ENCODE measurements at regions not wholly inside any gene's neighbourhood (a gene's known extent, or its start where the extent isn't known, plus 50 kb on each side); places are given as distances from the start of the nearest gene placed in this dataset.

GRCh38 chr2:46826569-46827245 lies 88.9 kb downstream of the MCFD2 start:
- 51% methylated on average over 14 of the region's 15 CpGs for WGBS (ENCODE audit: low lambda C conversion rate)
- Histone ChIP-seq H3K4me2 (ENCODE audit: low read depth, low read length) (no peak overlapping the region), H2AFZ (ENCODE audit: low read length) (no peak overlapping the region), H3K79me2 (ENCODE audit: insufficient read depth, low read length) (no peaks in the 10 kb centered on the region), H3K4me3 (replicated peaks in 1 of 3; ENCODE audit: insufficient read depth in 1 of 3, low read depth in 2 of 3, low read length in 3 of 3) (no peak overlapping the region), H3K27ac (ENCODE audit: extremely low read length, insufficient read depth, low read length) (no peak overlapping the region), H3K36me3 (replicated peaks in 1 of 2; ENCODE audit: control insufficient read depth in 1 of 2, insufficient read depth in 2 of 2, low read length in 2 of 2) (no peaks in the 10 kb centered on the region), H3K4me1 (ENCODE audit: insufficient read depth, low read length) (peaks cover 18% of the 10 kb centered on the region), H4K20me1 (ENCODE audit: insufficient read depth, low read length) (no peaks in the 10 kb centered on the region), H3K9me3 (ENCODE audit: low read length) (no peaks in the 10 kb centered on the region), H3K27me3 (ENCODE audit: control insufficient read depth in 1 of 2, insufficient read depth in 2 of 2, low read length in 2 of 2) (peaks cover 1 to 43% of the 10 kb centered on the region in 2 experiments; a peak in 3 of 5 replicates), H3K9ac (ENCODE audit: insufficient read depth, low read depth, low read length) (no peak overlapping the region)
- no peak for FAIRE-seq
- CTCF ChIA-PET (ENCODE audit: low intra/inter-chr PET ratio, low total read pairs): no interaction called here
- in situ Hi-C loops (cut with HindIII; ENCODE audit: extremely low pct_ligation_motif_present, low pct_unique_long_range_greater_than_20kb) (no loop called here), intact Hi-C loops (cut with micrococcal nuclease; ENCODE audit: unreplicated experiment) (no loop called here)
- ATAC-seq: peak; percentile 8; the same call in 1 of the 3 replicates
- POLR2A ChIA-PET: no interaction called here
- TF ChIP-seq ZNF713 (CRISPR knock-in tag; IDR thresholded peaks at IDR 0.05) (no peak), NPAS2 (CRISPR knock-in tag; IDR thresholded peaks at IDR 0.05; ENCODE audit: borderline replicate concordance) (no peak), ZSCAN29 (CRISPR knock-in tag; conservative IDR thresholded peaks at IDR 0.05) (no peak), FIP1L1 (IDR thresholded peaks at IDR 0.05; ENCODE audit: borderline replicate concordance, insufficient read depth, low read depth, low read length) (no peak), HNF1A (IDR thresholded peaks at IDR 0.05; ENCODE audit: low read depth) (no peak), HNF1A (CRISPR knock-in tag; IDR thresholded peaks at IDR 0.05; ENCODE audit: borderline replicate concordance) (no peak), ATF2 (CRISPR knock-in tag; IDR thresholded peaks at IDR 0.05) (no peak), GLMP (CRISPR knock-in tag; IDR thresholded peaks at IDR 0.05; ENCODE audit: borderline replicate concordance) (no peak), DMAP1 (CRISPR knock-in tag; IDR thresholded peaks at IDR 0.05) (no peak), MXI1 (IDR thresholded peaks at IDR 0.05; ENCODE audit: borderline replicate concordance, low read depth, low read length) (no peak), GPBP1L1 (CRISPR knock-in tag; IDR thresholded peaks at IDR 0.05) (no peak), REPIN1 (CRISPR knock-in tag; IDR thresholded peaks at IDR 0.05; ENCODE audit: borderline replicate concordance, low read depth) (no peak), CREM (IDR thresholded peaks at IDR 0.05) (no peak), CREM (CRISPR knock-in tag; IDR thresholded peaks at IDR 0.05) (no peak), HHEX (CRISPR knock-in tag; IDR thresholded peaks at IDR 0.05) (no peak)
- BruUV-seq (replicated peaks): no TSS peak
- DNase-seq (ENCODE audit: low spot score): no peak

All from HepG2 (cell line).